ENCODE measurements at regions not wholly inside any gene's neighbourhood (a gene's known extent, or its start where the extent isn't known, plus 50 kb on each side); places are given as distances from the start of the nearest gene placed in this dataset.

- DNase-seq (ENCODE audit: low read depth in 2 of 3, low spot score in 2 of 3), result no peak
Observed at GRCh38 chr20:7693761-7694160, 246.5 kb downstream of the HAO1 start.

GRCh38 chr20:7695051-7695495 is 245.2 kb downstream of the HAO1 start:
- DNase-seq (ENCODE audit: low read depth in 2 of 3, low spot score in 2 of 3), result no peak

- DNase-seq (ENCODE audit: low read depth in 2 of 3, low spot score in 2 of 3), result no peak
Observed at GRCh38 chr20:7695635-7696034, 244.6 kb downstream of the HAO1 start.

- no peak for DNase-seq (ENCODE audit: low read depth in 2 of 3, low spot score in 2 of 3)
Observed at GRCh38 chr20:7696311-7696710, 243.9 kb downstream of the HAO1 start.

GRCh38 chr20:7702141-7702540 is 238.1 kb downstream of the HAO1 start:
- no peak for DNase-seq (ENCODE audit: low read depth in 2 of 3, low spot score in 2 of 3)

GRCh38 chr20:7703551-7703961 is 236.7 kb downstream of the HAO1 start:
- no peak for DNase-seq (ENCODE audit: low read depth in 2 of 3, low spot score in 2 of 3)

GRCh38 chr20:7703996-7704395 is 236.3 kb downstream of the HAO1 start:
- DNase-seq (ENCODE audit: low read depth in 2 of 3, low spot score in 2 of 3), result no peak

GRCh38 chr20:7708112-7708511 is 232.1 kb downstream of the HAO1 start:
- DNase-seq (ENCODE audit: low read depth in 2 of 3, low spot score in 2 of 3), result no peak

GRCh38 chr20:7708782-7709181 is 231.5 kb downstream of the HAO1 start:
- no peak for DNase-seq (ENCODE audit: low read depth in 2 of 3, low spot score in 2 of 3)

- no peak for DNase-seq (ENCODE audit: low read depth in 2 of 3, low spot score in 2 of 3)
Observed at GRCh38 chr20:7710440-7710839, 229.8 kb downstream of the HAO1 start.

- DNase-seq (ENCODE audit: low read depth in 2 of 3, low spot score in 2 of 3), result no peak
Observed at GRCh38 chr20:7712661-7713060, 227.6 kb downstream of the HAO1 start.

- DNase-seq (ENCODE audit: low read depth in 2 of 3, low spot score in 2 of 3), result no peak
Observed at GRCh38 chr20:7714549-7714948, 225.7 kb downstream of the HAO1 start.

- DNase-seq (ENCODE audit: low read depth in 2 of 3, low spot score in 2 of 3), result no peak
Observed at GRCh38 chr20:7716286-7716972, 223.8 kb downstream of the HAO1 start.

- no peak for DNase-seq (ENCODE audit: low read depth in 2 of 3, low spot score in 2 of 3)
Observed at GRCh38 chr20:7722564-7722963, 217.7 kb downstream of the HAO1 start.

GRCh38 chr20:7723284-7723683 is 217.0 kb downstream of the HAO1 start:
- no peak for DNase-seq (ENCODE audit: low read depth in 2 of 3, low spot score in 2 of 3)

GRCh38 chr20:7728338-7728737 is 211.9 kb downstream of the HAO1 start:
- DNase-seq (ENCODE audit: low read depth in 2 of 3, low spot score in 2 of 3), result no peak

- no peak for DNase-seq (ENCODE audit: low read depth in 2 of 3, low spot score in 2 of 3)
Observed at GRCh38 chr20:7734216-7734615, 206.0 kb downstream of the HAO1 start.

- no peak for DNase-seq (ENCODE audit: low read depth in 2 of 3, low spot score in 2 of 3)
Observed at GRCh38 chr20:7736336-7736735, 203.9 kb downstream of the HAO1 start.

- DNase-seq (ENCODE audit: low read depth in 2 of 3, low spot score in 2 of 3), result no peak
Observed at GRCh38 chr20:7741866-7742265, 198.4 kb downstream of the HAO1 start.

GRCh38 chr20:7742479-7742878 is 197.8 kb downstream of the HAO1 start:
- DNase-seq (ENCODE audit: low read depth in 2 of 3, low spot score in 2 of 3), result no peak

- no peak for DNase-seq (ENCODE audit: low read depth in 2 of 3, low spot score in 2 of 3)
Observed at GRCh38 chr20:7744411-7744810, 195.8 kb downstream of the HAO1 start.

- no peak for DNase-seq (ENCODE audit: low read depth in 2 of 3, low spot score in 2 of 3)
Observed at GRCh38 chr20:7748624-7749023, 191.6 kb downstream of the HAO1 start.

- no peak for DNase-seq (ENCODE audit: low read depth in 2 of 3, low spot score in 2 of 3)
Observed at GRCh38 chr20:7754102-7754501, 186.2 kb downstream of the HAO1 start.
